ENCODE measurements at regions not wholly inside any gene's neighbourhood (a gene's known extent, or its start where the extent isn't known, plus 50 kb on each side); places are given as distances from the start of the nearest gene placed in this dataset.

GRCh38 chr1:84090447-84091245, 53.4 kb upstream of the PRKACB start:
- DNase-seq (ENCODE audit: extremely low read depth in 1 of 11, low read depth in 9 of 11, low spot score in 4 of 11), result no peak

GRCh38 chr1:84089867-84090266, 54.2 kb upstream of the PRKACB start:
- no peak for DNase-seq (ENCODE audit: extremely low read depth in 1 of 11, low read depth in 9 of 11, low spot score in 4 of 11)

GRCh38 chr1:84089465-84089864, 54.6 kb upstream of the PRKACB start:
- DNase-seq (ENCODE audit: extremely low read depth in 1 of 11, low read depth in 9 of 11, low spot score in 4 of 11), result no peak

- no peak for DNase-seq (ENCODE audit: extremely low read depth in 1 of 11, low read depth in 9 of 11, low spot score in 4 of 11)
Observed at GRCh38 chr1:84086616-84087015, 57.5 kb upstream of the PRKACB start.

GRCh38 chr1:84086189-84086588, 57.9 kb upstream of the PRKACB start:
- no peak for DNase-seq (ENCODE audit: extremely low read depth in 1 of 11, low read depth in 9 of 11, low spot score in 4 of 11)

- DNase-seq (ENCODE audit: extremely low read depth in 1 of 11, low read depth in 9 of 11, low spot score in 4 of 11), result no peak
Observed at GRCh38 chr1:84083307-84083706, 60.8 kb upstream of the PRKACB start.

GRCh38 chr1:84078842-84079202, 65.2 kb upstream of the PRKACB start:
- peak in 1 of 11 donors; percentile 44 for DNase-seq (ENCODE audit: extremely low read depth in 1 of 11, low read depth in 9 of 11, low spot score in 4 of 11)

- DNase-seq (ENCODE audit: extremely low read depth in 1 of 11, low read depth in 9 of 11, low spot score in 4 of 11), result peak; percentile 15 to 48 (median 32)
Observed at GRCh38 chr1:84078108-84078841, 65.8 kb upstream of the PRKACB start.

- peak; percentile 52 to 86 (median 79) for DNase-seq (ENCODE audit: extremely low read depth in 1 of 11, low read depth in 9 of 11, low spot score in 4 of 11)
Observed at GRCh38 chr1:84077476-84078107, 66.5 kb upstream of the PRKACB start.

GRCh38 chr1:84073266-84073665, 70.8 kb upstream of the PRKACB start:
- no peak for DNase-seq (ENCODE audit: extremely low read depth in 1 of 11, low read depth in 9 of 11, low spot score in 4 of 11)

- DNase-seq (ENCODE audit: extremely low read depth in 1 of 11, low read depth in 9 of 11, low spot score in 4 of 11), result no peak
Observed at GRCh38 chr1:84069236-84069845, 70.4 kb upstream of the TTLL7 start.

- no peak for DNase-seq (ENCODE audit: extremely low read depth in 1 of 11, low read depth in 9 of 11, low spot score in 4 of 11)
Observed at GRCh38 chr1:84062496-84062895, 63.6 kb upstream of the TTLL7 start.

- DNase-seq (ENCODE audit: extremely low read depth in 1 of 11, low read depth in 9 of 11, low spot score in 4 of 11), result no peak
Observed at GRCh38 chr1:84061336-84061735, 62.4 kb upstream of the TTLL7 start.

GRCh38 chr1:84060781-84061180, 61.8 kb upstream of the TTLL7 start:
- no peak for DNase-seq (ENCODE audit: extremely low read depth in 1 of 11, low read depth in 9 of 11, low spot score in 4 of 11)

GRCh38 chr1:84048820-84049219, 49.9 kb upstream of the TTLL7 start:
- no peak for DNase-seq (ENCODE audit: extremely low read depth in 1 of 11, low read depth in 9 of 11, low spot score in 4 of 11)

Measured in renal cortex interstitium (tissue), 11 donors.